ENCODE measurements at regions not wholly inside any gene's neighbourhood (a gene's known extent, or its start where the extent isn't known, plus 50 kb on each side); places are given as distances from the start of the nearest gene placed in this dataset.

GRCh38 chr22:27461470-27461869 lies 340.1 kb downstream of the MN1 start:
- Histone ChIP-seq H3K27me3 (no peaks in the 10 kb centered on the region), H3K4me1 (ENCODE audit: low read depth) (no peaks in the 10 kb centered on the region), H3K9me3 (ENCODE audit: low read depth) (no peaks in the 10 kb centered on the region), H3K27ac (no peak overlapping the region), H3K36me3 (no peaks in the 10 kb centered on the region), H3K4me3 (no peak overlapping the region)
- TF ChIP-seq, protein P1, sequence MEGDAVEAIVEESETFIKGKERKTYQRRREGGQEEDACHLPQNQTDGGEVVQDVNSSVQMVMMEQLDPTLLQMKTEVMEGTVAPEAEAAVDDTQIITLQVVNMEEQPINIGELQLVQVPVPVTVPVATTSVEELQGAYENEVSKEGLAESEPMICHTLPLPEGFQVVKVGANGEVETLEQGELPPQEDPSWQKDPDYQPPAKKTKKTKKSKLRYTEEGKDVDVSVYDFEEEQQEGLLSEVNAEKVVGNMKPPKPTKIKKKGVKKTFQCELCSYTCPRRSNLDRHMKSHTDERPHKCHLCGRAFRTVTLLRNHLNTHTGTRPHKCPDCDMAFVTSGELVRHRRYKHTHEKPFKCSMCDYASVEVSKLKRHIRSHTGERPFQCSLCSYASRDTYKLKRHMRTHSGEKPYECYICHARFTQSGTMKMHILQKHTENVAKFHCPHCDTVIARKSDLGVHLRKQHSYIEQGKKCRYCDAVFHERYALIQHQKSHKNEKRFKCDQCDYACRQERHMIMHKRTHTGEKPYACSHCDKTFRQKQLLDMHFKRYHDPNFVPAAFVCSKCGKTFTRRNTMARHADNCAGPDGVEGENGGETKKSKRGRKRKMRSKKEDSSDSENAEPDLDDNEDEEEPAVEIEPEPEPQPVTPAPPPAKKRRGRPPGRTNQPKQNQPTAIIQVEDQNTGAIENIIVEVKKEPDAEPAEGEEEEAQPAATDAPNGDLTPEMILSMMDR (IDR thresholded peaks at IDR 0.05; ENCODE audit: low read depth, low read length) = no peak
- peak; percentile 48 to 70 for DNase-seq (ENCODE audit: low read depth in 1 of 2, low spot score in 1 of 2)

DNA sequence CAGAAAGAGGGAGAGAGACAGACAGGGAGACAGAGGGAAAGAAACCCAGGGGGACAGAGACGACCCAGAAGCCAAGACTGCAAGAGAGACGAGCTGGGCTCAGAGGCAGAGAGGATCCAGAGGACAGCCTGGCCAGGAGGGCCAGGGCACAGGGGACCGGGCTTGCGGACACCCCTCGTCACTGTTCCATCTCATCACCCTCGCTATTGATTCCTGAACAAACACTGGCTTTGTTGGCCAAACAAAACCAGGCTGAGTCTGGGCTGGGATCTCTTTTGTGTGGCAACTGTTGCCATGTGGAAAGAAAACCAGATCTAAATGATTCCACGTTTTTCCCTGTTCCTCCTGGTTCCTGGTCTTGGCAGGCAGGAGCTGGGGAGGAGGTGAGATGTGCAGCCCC lies 339.4 kb downstream of the MN1 start:
- H3K4me1 ChIP-seq (ENCODE audit: low read depth) = no peaks in the 10 kb centered on the region
- no peaks in the 10 kb centered on the region for H3K36me3 ChIP-seq
- no peak overlapping the region for H3K4me3 ChIP-seq
- no peaks in the 10 kb centered on the region for H3K27me3 ChIP-seq
- DNase-seq (ENCODE audit: low read depth in 1 of 2, low spot score in 1 of 2) = no peak
- no peak overlapping the region for H3K27ac ChIP-seq
- TF ChIP-seq, protein P1 (IDR thresholded peaks at IDR 0.05; ENCODE audit: low read depth, low read length) = no peak
- no peaks in the 10 kb centered on the region for H3K9me3 ChIP-seq (ENCODE audit: low read depth)

- Histone ChIP-seq H3K27ac (no peak overlapping the region), H3K4me1 (ENCODE audit: low read depth) (no peaks in the 10 kb centered on the region), H3K36me3 (no peaks in the 10 kb centered on the region), H3K27me3 (no peaks in the 10 kb centered on the region), H3K4me3 (no peak overlapping the region), H3K9me3 (ENCODE audit: low read depth) (no peaks in the 10 kb centered on the region)
- TF ChIP-seq, protein P1 (IDR thresholded peaks at IDR 0.05; ENCODE audit: low read depth, low read length) = no peak
- no peak for DNase-seq (ENCODE audit: low read depth in 1 of 2, low spot score in 1 of 2)
Measured at GRCh38 chr22:27463121-27463660, 338.4 kb downstream of the MN1 start.

GRCh38 chr22:27466229-27466628 lies 335.3 kb downstream of the MN1 start:
- Histone ChIP-seq H3K9me3 (ENCODE audit: low read depth) (no peaks in the 10 kb centered on the region), H3K27me3 (no peaks in the 10 kb centered on the region), H3K4me3 (no peak overlapping the region), H3K27ac (no peak overlapping the region), H3K36me3 (no peaks in the 10 kb centered on the region), H3K4me1 (ENCODE audit: low read depth) (no peaks in the 10 kb centered on the region)
- TF ChIP-seq, protein P1 (IDR thresholded peaks at IDR 0.05; ENCODE audit: low read depth, low read length) = no peak
- no peak for DNase-seq (ENCODE audit: low read depth in 1 of 2, low spot score in 1 of 2)

DNA sequence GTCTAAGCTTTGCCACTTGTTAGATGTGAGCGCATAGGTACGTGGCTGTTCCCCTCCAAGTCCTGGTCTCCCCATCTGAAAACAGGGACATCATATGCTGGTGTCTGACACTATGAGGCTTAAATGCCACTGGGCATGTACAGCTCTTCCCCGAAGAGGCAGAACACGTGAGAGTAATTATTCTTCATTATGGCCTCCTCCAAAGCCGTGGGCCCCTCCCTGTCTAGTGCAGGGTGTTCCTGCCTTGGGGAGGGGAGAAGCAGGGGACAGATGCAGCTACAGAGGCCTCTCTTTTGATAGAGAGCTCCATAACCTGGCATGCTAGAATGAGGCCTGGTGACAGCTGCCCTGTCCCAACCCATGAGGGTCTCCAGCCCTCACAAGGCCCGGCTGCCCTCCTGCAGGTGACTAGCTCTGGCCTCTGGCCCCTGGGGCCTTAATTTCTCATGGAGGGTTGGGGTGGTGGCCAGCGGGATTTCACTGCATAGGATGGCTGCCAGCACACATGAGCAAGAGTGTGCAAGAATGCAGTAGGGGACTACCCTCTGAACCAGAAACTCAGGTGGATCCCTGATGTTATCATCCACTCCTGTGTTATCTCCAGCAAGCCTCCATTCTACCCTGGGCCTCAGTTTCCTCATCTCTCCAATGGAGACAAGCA lies 334.6 kb downstream of the MN1 start:
- Histone ChIP-seq H3K4me3 (no peak overlapping the region), H3K27ac (no peak overlapping the region), H3K27me3 (no peaks in the 10 kb centered on the region), H3K9me3 (ENCODE audit: low read depth) (no peaks in the 10 kb centered on the region), H3K36me3 (no peaks in the 10 kb centered on the region), H3K4me1 (ENCODE audit: low read depth) (no peaks in the 10 kb centered on the region)
- TF ChIP-seq, protein P1 (IDR thresholded peaks at IDR 0.05; ENCODE audit: low read depth, low read length) = no peak
- DNase-seq (ENCODE audit: low read depth in 1 of 2, low spot score in 1 of 2) = no peak

All from cardiac muscle cell (in vitro differentiated cells and primary cell).